ENCODE measurements at regions not wholly inside any gene's neighbourhood (a gene's known extent, or its start where the extent isn't known, plus 50 kb on each side); places are given as distances from the start of the nearest gene placed in this dataset.

- CTCF ChIA-PET, result no interaction called here
- Histone ChIP-seq H3F3A (replicated peaks; ENCODE audit: insufficient read depth) (no peaks in the 10 kb centered on the region), H3K36me3 (replicated peaks in 1 of 2; ENCODE audit: control insufficient read depth in 1 of 2, insufficient read depth in 2 of 2, low read length in 1 of 2) (no peaks in the 10 kb centered on the region), H3K27ac (ENCODE audit: low read depth in 2 of 2, low read length in 1 of 2) (no peak overlapping the region), H3K27me3 (ENCODE audit: insufficient read depth) (no peaks in the 10 kb centered on the region), H4K20me1 (ENCODE audit: insufficient read depth) (no peaks in the 10 kb centered on the region), H3K4me1 (ENCODE audit: control insufficient read depth in 1 of 2, insufficient read depth in 2 of 2, low read depth in 1 of 2, low read length in 1 of 2) (no peaks in the 10 kb centered on the region), H3K79me2 (ENCODE audit: insufficient read depth) (no peaks in the 10 kb centered on the region), H2AFZ (ENCODE audit: low read depth) (no peak overlapping the region), H3K9me3 (no peaks in the 10 kb centered on the region), H3K9me2 (no peaks in the 10 kb centered on the region), H3K4me3 (ENCODE audit: low read depth in 2 of 2, low read length in 1 of 2) (no peak overlapping the region), H3K9ac (no peak overlapping the region), H3K4me2 (no peak overlapping the region)
- no peak for DNase-seq
- TF ChIP-seq EZH2phosphoT487 (IDR thresholded peaks at IDR 0.05; ENCODE audit: borderline replicate concordance, low read depth), result no peak
- no peak for TF ChIP-seq ELF1 (IDR thresholded peaks at IDR 0.05)
- TF ChIP-seq USF1 (IDR thresholded peaks at IDR 0.05; ENCODE audit: borderline replicate concordance, low read depth), result no peak
- no peak for TF ChIP-seq FOXJ3 (CRISPR knock-in tag; IDR thresholded peaks at IDR 0.05)
- no peak for TF ChIP-seq RXRA (IDR thresholded peaks at IDR 0.05; ENCODE audit: borderline replicate concordance, low read depth)
- TF ChIP-seq FOSL2 (IDR thresholded peaks at IDR 0.05; ENCODE audit: borderline replicate concordance, low read depth), result no peak
- TF ChIP-seq TEAD4 (IDR thresholded peaks at IDR 0.05; ENCODE audit: borderline replicate concordance, insufficient read depth), result no peak
- no peak for TF ChIP-seq SIN3A (IDR thresholded peaks at IDR 0.05; ENCODE audit: borderline replicate concordance, low read depth, low read length)
- TF ChIP-seq RCOR1 (IDR thresholded peaks at IDR 0.05; ENCODE audit: low read length), result no peak
- no peak for TF ChIP-seq POLR2AphosphoS5 (IDR thresholded peaks at IDR 0.05; ENCODE audit: low read depth, low read length)
- TF ChIP-seq TCF12 (IDR thresholded peaks at IDR 0.05), result no peak
- no peak for TF ChIP-seq SMC3 (IDR thresholded peaks at IDR 0.05; ENCODE audit: low read depth, low read length)
- no peak for TF ChIP-seq USF2 (IDR thresholded peaks at IDR 0.05; ENCODE audit: borderline replicate concordance, low read depth, low read length)
- TF ChIP-seq JUND (IDR thresholded peaks at IDR 0.05), result no peak
- WGBS (ENCODE audit: low lambda C conversion rate), result 39% methylated on average over 4 of the region's 4 CpGs
- POLR2A ChIA-PET, result no interaction called here
Measured at GRCh38 chr16:61421111-61421510, 615.1 kb downstream of the CDH8 start.

- H4K20me1 ChIP-seq (ENCODE audit: insufficient read depth), result no peaks in the 10 kb centered on the region
- POLR2A ChIA-PET, result no interaction called here
- H3K27me3 ChIP-seq (ENCODE audit: insufficient read depth), result no peaks in the 10 kb centered on the region
- TF ChIP-seq FOSL2 (IDR thresholded peaks at IDR 0.05; ENCODE audit: borderline replicate concordance, low read depth) (no peak), EZH2phosphoT487 (IDR thresholded peaks at IDR 0.05; ENCODE audit: borderline replicate concordance, low read depth) (no peak), USF2 (IDR thresholded peaks at IDR 0.05; ENCODE audit: borderline replicate concordance, low read depth, low read length) (no peak), RCOR1 (IDR thresholded peaks at IDR 0.05; ENCODE audit: low read length) (no peak), RFX5 (IDR thresholded peaks at IDR 0.05; ENCODE audit: low read length) (no peak), MEF2A (IDR thresholded peaks at IDR 0.05; ENCODE audit: borderline replicate concordance, low read depth) (no peak), ELF1 (IDR thresholded peaks at IDR 0.05) (no peak), CHD2 (IDR thresholded peaks at IDR 0.05; ENCODE audit: low read length, partially characterized antibody) (no peak), SIN3A (IDR thresholded peaks at IDR 0.05; ENCODE audit: borderline replicate concordance, low read depth, low read length) (no peak), NRF1 (IDR thresholded peaks at IDR 0.05; ENCODE audit: low read depth, low read length) (no peak), SMC3 (IDR thresholded peaks at IDR 0.05; ENCODE audit: low read depth, low read length) (no peak), IRF3 (IDR thresholded peaks at IDR 0.05; ENCODE audit: low read depth, low read length) (no peak), POLR2AphosphoS5 (IDR thresholded peaks at IDR 0.05; ENCODE audit: low read depth, low read length) (no peak), CTCF (IDR thresholded peaks at IDR 0.05) (no peak), JUND (IDR thresholded peaks at IDR 0.05) (no peak)
- H3K4me3 ChIP-seq (ENCODE audit: low read depth in 2 of 2, low read length in 1 of 2), result no peak overlapping the region
- no peak for DNase-seq
- CTCF ChIA-PET, result no interaction called here
- H3F3A ChIP-seq (replicated peaks; ENCODE audit: insufficient read depth), result no peaks in the 10 kb centered on the region
- H3K27ac ChIP-seq (ENCODE audit: low read depth in 2 of 2, low read length in 1 of 2), result no peak overlapping the region
- no peak overlapping the region for H2AFZ ChIP-seq (ENCODE audit: low read depth)
- H3K9me2 ChIP-seq, result no peaks in the 10 kb centered on the region
- H3K9me3 ChIP-seq, result no peaks in the 10 kb centered on the region
- H3K79me2 ChIP-seq (ENCODE audit: insufficient read depth), result no peaks in the 10 kb centered on the region
- H3K4me1 ChIP-seq (ENCODE audit: control insufficient read depth in 1 of 2, insufficient read depth in 2 of 2, low read depth in 1 of 2, low read length in 1 of 2), result no peaks in the 10 kb centered on the region
- no peaks in the 10 kb centered on the region for H3K36me3 ChIP-seq (replicated peaks in 1 of 2; ENCODE audit: control insufficient read depth in 1 of 2, insufficient read depth in 2 of 2, low read length in 1 of 2)
- H3K4me2 ChIP-seq, result no peak overlapping the region
- 22% methylated on average over 2 of the region's 2 CpGs for WGBS (ENCODE audit: low lambda C conversion rate)
- no peak overlapping the region for H3K9ac ChIP-seq
Measured at GRCh38 chr16:61419791-61420190, 616.4 kb downstream of the CDH8 start.

All from SK-N-SH (cell line).